Small intestine (tissue), 7 donors: ENCODE measurements at regions not wholly inside any gene's neighbourhood (a gene's known extent, or its start where the extent isn't known, plus 50 kb on each side); places are given as distances from the start of the nearest gene placed in this dataset.

ENCODE experiments used
- DNase-seq, 2 donors: peaks; one replicate each; pipeline versions ENCODE4 v3.0.0 to v3.0.0-alpha.2; 2013
- FAIRE-seq: peaks from 2 replicates; lab custom pipeline; 2012; peaks lifted over from hg19 to GRCh38; lab: Jason Lieb, UNC
- H3K27ac ChIP-seq, 3 donors: one replicate each; pipeline ENCODE4 v1.5.1; 2013; ENCODE audit warnings: low read length in 2 of 3, mild to moderate bottlenecking in 2 of 3, control low read depth in 1 of 3, inconsistent platforms in 1 of 3, low read depth in 1 of 3, moderate library complexity in 1 of 3
- H3K27me3 ChIP-seq, 3 donors: one replicate each; pipeline ENCODE4 v1.6.1; 2013; ENCODE audit warnings: low read length in 3 of 3, inconsistent platforms in 1 of 3; ENCODE audit not compliant: control insufficient read depth in 3 of 3, insufficient read depth in 3 of 3
- H3K36me3 ChIP-seq, 3 donors: one replicate each; pipeline ENCODE4 v1.6.1; 2013; ENCODE audit warnings: low read length in 3 of 3, inconsistent platforms in 1 of 3, low read depth in 1 of 3, mild to moderate bottlenecking in 1 of 3, moderate library complexity in 1 of 3; ENCODE audit not compliant: control insufficient read depth in 3 of 3, insufficient read depth in 2 of 3
- H3K4me1 ChIP-seq, 3 donors: one replicate each; pipeline ENCODE4 v1.6.1; 2013; ENCODE audit warnings: low read length in 2 of 3, inconsistent platforms in 1 of 3, low read depth in 1 of 3, mild to moderate bottlenecking in 1 of 3, moderate library complexity in 1 of 3; ENCODE audit not compliant: control insufficient read depth in 3 of 3, insufficient read depth in 2 of 3
- H3K4me3 ChIP-seq, 3 donors: one replicate each; pipeline ENCODE4 v1.5.1; 2013; ENCODE audit warnings: low read length in 3 of 3, control low read depth in 1 of 3, inconsistent platforms in 1 of 3, low read depth in 1 of 3, mild to moderate bottlenecking in 1 of 3, moderate library complexity in 1 of 3
- H3K9me3 ChIP-seq, 2 donors: one replicate each; pipeline ENCODE4 v1.6.1; 2013; ENCODE audit warnings: low read depth in 1 of 2, low read length in 1 of 2; ENCODE audit not compliant: control insufficient read depth in 2 of 2, insufficient read depth in 1 of 2
- WGBS, 3 donors: extraction: QIAGEN DNeasy Blood & Tissue Kit; methylation state at CpG; one replicate each; pipeline ENCODE4 v1.1.7; 2013; 5-methylcytosine and 5-hydroxymethylcytosine counted together
- donor health status: healthy with polysubstance abuse.
- donor health status: control.
- donor health status: control.
- donor health status: Bipolar disorder and iron deficiency.
- donor health status: healthy.

DNA sequence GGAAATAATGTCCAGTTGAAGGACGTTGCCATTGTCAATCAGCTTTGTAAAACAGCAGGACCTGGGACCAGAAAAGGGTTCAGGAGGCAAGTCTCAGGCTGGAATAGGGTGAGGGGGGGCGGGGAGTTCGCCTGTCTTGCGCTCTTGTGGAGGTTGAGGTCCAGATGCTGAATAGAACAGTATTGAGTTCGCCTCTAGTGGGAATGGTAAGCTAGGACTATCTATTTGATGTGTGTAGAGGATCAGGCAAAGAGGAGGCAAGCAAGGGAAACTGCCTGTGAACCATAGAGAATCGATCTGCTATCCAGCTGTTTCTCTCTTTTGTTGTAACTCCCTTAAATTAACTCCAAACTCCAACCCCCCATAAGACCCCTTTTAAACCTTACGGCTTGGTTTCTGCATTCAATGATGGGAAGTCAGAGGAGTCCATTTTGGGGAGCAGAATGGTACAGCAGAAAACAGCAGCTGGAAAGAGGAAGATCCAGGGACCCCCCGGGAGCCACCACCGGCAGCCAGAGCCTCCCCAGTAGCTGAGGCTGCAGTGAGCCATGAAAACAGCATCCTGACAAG lies 133.7 kb downstream of the SLC28A3 start:
- DNase-seq, result no peak
- H3K36me3 ChIP-seq, result no peaks in the 10 kb centered on the region
- H3K4me1 ChIP-seq, result no peaks in the 10 kb centered on the region
- FAIRE-seq, result no peak
- H3K27me3 ChIP-seq, result no peaks in the 10 kb centered on the region
- no peak overlapping the region for H3K27ac ChIP-seq
- no peak overlapping the region for H3K4me3 ChIP-seq
- H3K9me3 ChIP-seq, result no peaks in the 10 kb centered on the region
- 63 to 77% (median 74%) methylated on average over 9 of the region's 9 CpGs for WGBS, 3 donors

DNA sequence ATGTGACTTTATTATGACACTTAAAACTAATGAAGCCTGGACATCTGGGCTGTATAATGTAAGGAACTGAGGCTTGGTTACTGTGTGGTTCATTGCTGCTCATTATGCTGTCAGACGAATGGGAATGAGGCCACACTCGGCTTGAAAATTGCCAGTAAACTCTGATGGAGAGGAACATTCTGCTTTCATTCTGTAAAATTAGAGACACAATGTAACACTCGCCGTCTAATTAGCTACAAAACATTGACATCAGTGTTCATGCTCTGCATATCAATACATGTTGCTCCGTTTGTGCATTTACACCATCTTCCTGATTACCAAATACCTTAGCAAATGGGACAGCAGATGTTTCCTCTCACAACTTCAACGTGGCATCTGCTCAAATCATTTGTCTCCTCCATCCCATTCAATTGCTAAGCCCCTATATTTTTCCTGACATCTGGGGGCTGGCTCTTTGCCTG lies 133.0 kb downstream of the SLC28A3 start:
- FAIRE-seq (no peak), DNase-seq (no peak)
- WGBS, 3 donors, result 44 to 76% (median 72%) methylated on average over 6 of the region's 6 CpGs
- no peak overlapping the region for H3K27ac ChIP-seq
- no peaks in the 10 kb centered on the region for H3K4me1 ChIP-seq
- H3K27me3 ChIP-seq, result no peaks in the 10 kb centered on the region
- H3K36me3 ChIP-seq, result no peaks in the 10 kb centered on the region
- H3K4me3 ChIP-seq, result no peak overlapping the region
- H3K9me3 ChIP-seq, result no peaks in the 10 kb centered on the region

DNA sequence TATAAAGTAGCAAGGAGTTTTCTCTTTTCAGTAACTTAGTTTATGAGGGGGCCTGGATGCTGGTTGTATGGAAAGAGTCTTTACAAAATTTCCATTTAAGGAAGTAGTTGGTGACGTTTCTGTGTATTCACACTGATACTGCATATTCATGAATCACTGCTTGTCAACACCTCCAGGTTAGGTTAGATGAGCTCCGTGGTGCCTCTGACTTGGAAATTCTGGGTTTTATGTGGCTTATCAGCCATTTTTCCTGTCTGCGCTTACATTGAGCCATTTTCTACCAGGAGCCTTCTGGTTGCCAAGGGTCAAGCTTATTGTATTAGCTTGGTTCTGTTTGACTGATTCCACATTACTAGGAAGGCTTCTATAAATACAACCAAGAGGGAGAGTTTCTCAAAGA lies 128.3 kb downstream of the SLC28A3 start:
- Histone ChIP-seq H3K4me3 (no peak overlapping the region), H3K36me3 (no peaks in the 10 kb centered on the region), H3K27me3 (no peaks in the 10 kb centered on the region), H3K9me3 (peaks cover 0 to 8% of the 10 kb centered on the region in 2 donors), H3K4me1 (no peaks in the 10 kb centered on the region), H3K27ac (no peak overlapping the region)
- DNase-seq (no peak), FAIRE-seq (no peak)
- WGBS, 3 donors, result 72 to 81% (median 80%) methylated on average over 3 of the region's 3 CpGs

DNA sequence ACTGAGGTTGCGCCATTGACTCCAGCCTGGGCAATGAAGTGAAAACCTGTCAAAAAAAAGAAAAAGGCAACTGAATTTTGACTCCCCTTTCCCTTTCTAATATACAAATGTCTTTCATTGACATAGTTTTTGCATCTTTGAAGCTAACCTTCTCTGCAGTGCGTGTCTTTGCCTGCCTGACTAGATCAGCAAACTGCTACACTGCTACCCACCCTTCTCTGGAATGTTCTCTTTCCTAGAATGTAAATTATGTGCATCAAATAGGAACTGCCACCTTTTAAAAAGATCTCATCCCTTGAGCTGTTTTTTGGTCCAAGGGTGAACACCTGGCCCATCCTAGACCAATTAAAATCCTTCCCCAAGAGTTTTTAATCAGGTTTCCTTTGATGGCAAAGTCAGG lies 127.6 kb downstream of the SLC28A3 start:
- Histone ChIP-seq H3K36me3 (no peaks in the 10 kb centered on the region), H3K27ac (no peak overlapping the region), H3K9me3 (peaks cover 0 to 8% of the 10 kb centered on the region in 2 donors), H3K4me1 (no peaks in the 10 kb centered on the region), H3K27me3 (no peaks in the 10 kb centered on the region), H3K4me3 (no peak overlapping the region)
- no peak for FAIRE-seq
- 84 to 96% (median 93%) methylated on average over 2 of the region's 2 CpGs for whole genome bisulfite sequencing, 3 donors
- DNase-seq, result no peak

DNA sequence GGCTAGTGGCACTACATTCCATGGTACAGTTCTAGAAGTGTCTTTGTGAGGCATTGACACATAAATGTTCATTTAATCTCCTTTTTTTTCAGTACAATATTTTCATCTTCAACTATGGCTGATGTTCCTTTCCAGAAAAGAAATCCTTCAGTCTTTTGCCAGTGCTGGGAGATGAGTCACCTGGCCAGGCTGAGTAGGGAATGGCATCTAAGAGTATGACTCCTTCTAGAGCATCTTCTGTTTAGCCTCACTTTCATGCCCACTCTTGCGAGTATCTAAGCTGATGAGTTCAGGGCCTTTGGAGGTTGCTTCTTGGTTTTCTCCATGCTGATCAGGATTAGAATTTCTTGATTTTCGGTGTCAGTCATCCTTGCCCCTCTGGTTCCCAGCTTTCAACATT lies 124.4 kb downstream of the SLC28A3 start:
- Histone ChIP-seq H3K4me3 (no peak overlapping the region), H3K4me1 (no peaks in the 10 kb centered on the region), H3K27ac (no peak overlapping the region), H3K36me3 (no peaks in the 10 kb centered on the region), H3K27me3 (no peaks in the 10 kb centered on the region), H3K9me3 (peaks cover 0 to 8% of the 10 kb centered on the region in 2 donors)
- FAIRE-seq, result no peak
- no peak for DNase-seq
- WGBS, 3 donors, result 83 to 96% (median 96%) methylated on average over 2 of the region's 2 CpGs

DNA sequence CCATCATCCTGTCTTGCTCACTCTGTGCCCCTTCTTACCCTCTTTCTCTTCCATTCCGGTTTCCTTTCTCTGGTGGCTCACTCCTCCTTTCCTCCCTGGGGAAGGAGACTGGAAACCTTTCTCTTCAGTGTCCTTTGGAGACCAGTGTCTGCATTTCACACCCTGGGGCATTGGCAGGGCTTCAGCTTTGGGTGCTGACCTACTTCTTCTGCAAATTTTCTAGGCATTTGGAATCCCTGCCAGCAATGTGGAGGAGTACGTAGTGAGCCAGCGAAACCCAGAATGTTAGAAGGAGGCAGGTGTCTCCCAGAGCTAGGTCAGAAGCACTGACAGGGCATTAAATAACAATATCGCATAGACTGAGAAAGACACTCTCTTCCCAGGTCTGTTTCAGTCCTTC lies 122.2 kb downstream of the SLC28A3 start:
- H3K4me1 ChIP-seq, result no peaks in the 10 kb centered on the region
- FAIRE-seq (no peak), DNase-seq (no peak)
- peaks cover 0 to 17% of the 10 kb centered on the region in 2 donors for H3K9me3 ChIP-seq
- H3K27ac ChIP-seq, result no peak overlapping the region
- H3K36me3 ChIP-seq, result no peaks in the 10 kb centered on the region
- H3K27me3 ChIP-seq, result no peaks in the 10 kb centered on the region
- no peak overlapping the region for H3K4me3 ChIP-seq
- WGBS, 3 donors, result 80 to 93% (median 85%) methylated on average over 4 of the region's 4 CpGs

DNA sequence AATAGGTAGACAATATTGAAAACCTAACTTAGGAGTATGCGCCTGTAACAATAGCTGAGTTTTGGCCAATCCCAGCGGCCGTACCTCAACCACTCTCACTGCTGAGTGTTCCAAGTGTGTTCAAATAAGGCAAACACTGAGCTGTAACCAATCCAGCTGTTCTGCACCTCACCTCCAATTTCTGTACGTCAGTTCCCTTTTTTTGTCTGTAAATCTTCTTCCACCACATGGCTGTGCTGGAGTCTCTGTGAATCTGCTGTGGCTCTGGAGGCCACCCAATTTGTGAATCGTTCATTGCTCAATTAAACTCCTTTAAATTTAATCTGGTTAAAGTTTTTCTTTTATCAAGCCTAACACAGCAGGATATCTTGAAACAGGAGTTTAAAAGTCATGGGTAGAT lies 116.3 kb downstream of the SLC28A3 start:
- Histone ChIP-seq H3K27ac (no peak overlapping the region), H3K27me3 (no peaks in the 10 kb centered on the region), H3K9me3 (peaks cover 0 to 10% of the 10 kb centered on the region in 2 donors), H3K4me3 (no peak overlapping the region), H3K36me3 (no peaks in the 10 kb centered on the region), H3K4me1 (peaks cover 0 to 7% (median 0%) of the 10 kb centered on the region in 3 donors)
- no peak for FAIRE-seq
- no peak for DNase-seq
- WGBS, 3 donors, result 66 to 74% (median 71%) methylated on average over 5 of the region's 5 CpGs
